ENCODE measurements at regions not wholly inside any gene's neighbourhood (a gene's known extent, or its start where the extent isn't known, plus 50 kb on each side); places are given as distances from the start of the nearest gene placed in this dataset.
"Not testable (repeated sequence)": the region's sequence is repeated elsewhere in the genome, so short reads cannot be mapped to it uniquely, and the experiment has no call there.

DNA sequence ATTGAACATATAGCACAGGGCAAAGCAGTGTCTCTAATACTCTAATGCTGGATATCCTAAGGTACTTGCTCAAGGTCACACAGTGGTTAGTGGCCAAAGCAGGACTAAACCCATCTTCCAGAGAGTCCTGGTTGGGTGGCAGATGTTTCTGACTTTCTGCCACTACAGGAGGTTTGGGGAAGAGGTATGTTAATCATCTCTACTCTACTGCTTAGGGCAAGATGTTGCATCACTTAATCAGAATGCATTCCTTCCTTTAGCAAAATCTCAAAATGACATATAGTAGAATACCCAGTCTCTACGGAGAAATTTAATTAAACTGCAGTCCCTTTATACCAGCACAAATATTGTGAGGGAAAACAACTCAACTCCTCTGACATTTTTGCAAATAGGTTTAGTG lies 190.7 kb upstream of the FAM241A start:
- TF ChIP-seq, protein P1, sequence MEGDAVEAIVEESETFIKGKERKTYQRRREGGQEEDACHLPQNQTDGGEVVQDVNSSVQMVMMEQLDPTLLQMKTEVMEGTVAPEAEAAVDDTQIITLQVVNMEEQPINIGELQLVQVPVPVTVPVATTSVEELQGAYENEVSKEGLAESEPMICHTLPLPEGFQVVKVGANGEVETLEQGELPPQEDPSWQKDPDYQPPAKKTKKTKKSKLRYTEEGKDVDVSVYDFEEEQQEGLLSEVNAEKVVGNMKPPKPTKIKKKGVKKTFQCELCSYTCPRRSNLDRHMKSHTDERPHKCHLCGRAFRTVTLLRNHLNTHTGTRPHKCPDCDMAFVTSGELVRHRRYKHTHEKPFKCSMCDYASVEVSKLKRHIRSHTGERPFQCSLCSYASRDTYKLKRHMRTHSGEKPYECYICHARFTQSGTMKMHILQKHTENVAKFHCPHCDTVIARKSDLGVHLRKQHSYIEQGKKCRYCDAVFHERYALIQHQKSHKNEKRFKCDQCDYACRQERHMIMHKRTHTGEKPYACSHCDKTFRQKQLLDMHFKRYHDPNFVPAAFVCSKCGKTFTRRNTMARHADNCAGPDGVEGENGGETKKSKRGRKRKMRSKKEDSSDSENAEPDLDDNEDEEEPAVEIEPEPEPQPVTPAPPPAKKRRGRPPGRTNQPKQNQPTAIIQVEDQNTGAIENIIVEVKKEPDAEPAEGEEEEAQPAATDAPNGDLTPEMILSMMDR (IDR thresholded peaks at IDR 0.05; ENCODE audit: low read depth, low read length, missing control alignments) = no peak
- no peak overlapping the region for H3K4me3 ChIP-seq (replicated peaks; ENCODE audit: low read depth, low read length)
- no peak for DNase-seq (ENCODE audit: extremely low read depth, low read depth)

DNA sequence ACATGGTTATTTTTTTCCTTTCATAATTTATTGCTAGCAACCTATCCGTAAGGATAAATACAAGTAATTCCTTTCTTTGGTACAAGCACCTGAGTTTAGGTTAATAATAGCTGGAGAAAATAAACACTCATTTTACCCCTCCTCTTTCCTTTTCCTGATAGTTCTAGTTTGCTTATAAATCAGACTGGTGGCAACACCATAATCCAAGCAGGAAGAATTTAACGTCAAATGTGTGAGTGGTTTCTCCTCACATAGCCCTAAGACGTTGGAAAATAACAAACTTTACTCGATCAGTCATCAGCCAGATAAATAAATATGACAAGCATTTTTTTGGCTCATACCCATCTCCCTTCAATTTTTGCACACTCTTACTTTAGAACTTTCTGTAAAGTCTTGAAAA lies 190.3 kb upstream of the FAM241A start:
- no peak for DNase-seq (ENCODE audit: extremely low read depth, low read depth)
- TF ChIP-seq, protein P1 (IDR thresholded peaks at IDR 0.05; ENCODE audit: low read depth, low read length, missing control alignments) = no peak
- no peak overlapping the region for H3K4me3 ChIP-seq (replicated peaks; ENCODE audit: low read depth, low read length)

DNA sequence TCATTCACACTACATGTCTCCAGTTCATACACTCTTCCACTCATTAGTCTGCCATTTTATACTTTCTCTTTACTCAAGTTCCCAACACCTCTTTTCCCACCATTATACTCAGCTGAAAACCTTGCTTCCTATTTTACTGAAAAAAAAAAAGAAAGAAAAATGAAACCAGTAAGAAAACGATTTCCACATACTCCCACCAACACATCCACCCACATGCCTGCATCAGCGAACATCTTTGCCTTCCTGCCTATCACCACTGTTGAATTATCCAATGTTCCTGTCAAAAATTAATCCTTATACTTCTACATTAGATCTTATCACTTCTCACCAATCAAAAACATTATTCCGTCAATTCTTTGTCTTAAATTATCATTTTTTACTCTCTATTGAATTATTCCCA lies 188.1 kb upstream of the FAM241A start:
- TF ChIP-seq, protein P1 (IDR thresholded peaks at IDR 0.05; ENCODE audit: low read depth, low read length, missing control alignments) = no peak
- DNase-seq (ENCODE audit: extremely low read depth, low read depth) = no peak
- no peak overlapping the region for H3K4me3 ChIP-seq (replicated peaks; ENCODE audit: low read depth, low read length)

DNA sequence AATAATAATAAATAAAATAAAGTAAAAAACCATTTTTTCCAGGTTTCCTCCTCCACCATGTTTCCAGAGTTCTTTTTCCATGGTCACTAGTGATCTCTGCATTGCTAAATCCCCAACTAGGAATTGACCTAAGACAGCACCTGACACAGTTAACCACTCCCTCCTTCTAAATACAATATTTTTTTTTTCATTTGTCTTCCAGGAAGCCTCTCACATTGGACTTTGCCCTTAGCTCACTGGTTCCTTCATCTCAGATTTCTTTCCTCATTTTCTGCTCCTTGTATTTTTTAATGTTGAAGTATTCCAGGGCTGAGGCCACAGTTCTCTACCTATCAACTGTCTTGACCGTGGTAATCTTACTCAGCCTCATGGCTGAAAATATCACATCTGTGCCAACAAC lies 187.3 kb upstream of the FAM241A start:
- no peak for DNase-seq (ENCODE audit: extremely low read depth, low read depth)
- TF ChIP-seq, protein P1 (IDR thresholded peaks at IDR 0.05; ENCODE audit: low read depth, low read length, missing control alignments) = no peak
- no peak overlapping the region for H3K4me3 ChIP-seq (replicated peaks; ENCODE audit: low read depth, low read length)

DNA sequence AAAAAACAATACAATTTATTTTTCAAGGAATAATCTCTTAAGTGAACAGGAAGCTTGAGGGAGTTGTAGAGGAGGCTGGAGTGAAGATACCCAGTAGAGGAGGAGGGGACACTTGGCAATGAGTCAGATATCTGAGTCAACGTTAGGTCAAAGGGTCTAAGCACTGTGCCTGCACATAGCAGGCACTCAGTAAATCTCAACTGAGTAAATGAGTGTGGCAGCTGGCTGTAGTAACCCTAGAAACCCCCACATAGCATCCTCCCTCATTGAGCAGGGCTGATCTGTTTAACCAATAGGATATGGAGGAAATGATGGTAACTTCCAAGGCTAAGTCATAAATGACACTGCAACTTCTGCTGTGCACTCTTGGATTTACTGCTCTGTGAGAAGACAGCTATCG lies 186.0 kb upstream of the FAM241A start:
- no peak overlapping the region for H3K4me3 ChIP-seq (replicated peaks; ENCODE audit: low read depth, low read length)
- TF ChIP-seq, protein P1 (IDR thresholded peaks at IDR 0.05; ENCODE audit: low read depth, low read length, missing control alignments) = no peak
- DNase-seq (ENCODE audit: extremely low read depth, low read depth) = peak; percentile 82

DNA sequence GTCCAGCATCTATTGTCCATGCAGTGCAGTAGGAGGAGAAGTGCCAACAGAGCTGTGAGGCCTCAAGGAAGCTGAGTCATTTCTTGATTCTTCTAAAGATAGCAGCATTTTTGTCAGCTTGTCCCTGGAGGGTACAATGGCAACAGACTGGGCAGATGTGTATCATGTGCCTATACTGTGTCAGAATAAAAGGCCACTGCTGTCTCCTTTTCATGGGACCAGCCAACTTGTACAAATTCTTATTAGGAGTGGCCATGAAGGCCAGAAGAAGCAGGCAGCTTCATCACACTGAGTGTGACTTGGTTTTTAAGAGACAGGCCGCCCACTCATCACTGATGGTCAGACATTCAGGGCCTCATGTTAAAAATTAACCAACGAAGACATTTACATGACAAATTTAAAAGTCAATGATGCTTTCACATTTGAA lies 185.0 kb upstream of the FAM241A start:
- no peak overlapping the region for H3K4me3 ChIP-seq (replicated peaks; ENCODE audit: low read depth, low read length)
- DNase-seq (ENCODE audit: extremely low read depth, low read depth) = peak; percentile 35
- TF ChIP-seq, protein P1 (IDR thresholded peaks at IDR 0.05; ENCODE audit: low read depth, low read length, missing control alignments) = no peak

DNA sequence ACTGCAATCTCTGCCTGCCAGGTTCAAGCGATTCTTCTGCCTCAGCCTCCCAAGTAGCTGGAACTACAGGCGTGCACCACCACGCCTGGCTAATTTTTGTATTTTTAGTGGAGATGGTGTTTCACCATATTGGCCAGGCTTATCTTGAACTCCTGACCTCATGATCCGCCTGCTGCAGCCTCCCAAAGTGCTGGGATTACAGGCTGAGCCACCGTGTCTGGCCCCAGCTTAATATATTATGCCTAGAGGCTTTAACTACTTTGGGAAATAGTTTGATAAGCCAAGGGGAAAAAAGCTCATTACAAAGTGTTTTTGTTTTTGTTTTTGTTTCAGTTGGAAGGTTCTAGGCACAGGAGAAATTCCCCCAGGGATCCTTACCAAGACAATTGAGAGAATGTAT lies 184.2 kb upstream of the FAM241A start:
- not testable (repeated sequence) for DNase-seq (ENCODE audit: extremely low read depth, low read depth); H3K4me3 ChIP-seq (replicated peaks; ENCODE audit: low read depth, low read length)

Measured in HFF-Myc (cell line).